ENCODE measurements at regions not wholly inside any gene's neighbourhood (a gene's known extent, or its start where the extent isn't known, plus 50 kb on each side); places are given as distances from the start of the nearest gene placed in this dataset.

DNA sequence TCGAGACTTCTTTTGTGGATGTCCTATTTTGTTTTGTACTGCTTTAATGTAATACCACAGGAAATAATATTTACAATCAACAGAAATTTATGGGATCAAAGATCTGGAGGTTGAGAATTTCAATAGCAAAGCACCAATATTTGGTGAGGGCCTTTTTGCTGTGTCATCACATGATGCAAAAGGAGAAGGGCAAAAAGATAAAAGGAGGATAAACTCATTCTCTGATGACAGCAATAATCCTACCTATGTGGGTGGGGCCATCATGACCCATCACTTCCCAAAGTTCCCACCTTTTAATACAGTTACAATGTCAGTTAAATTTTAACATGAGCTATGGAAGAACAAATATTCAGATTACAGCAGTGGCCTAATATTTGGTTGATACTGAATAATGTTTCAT is 832.9 kb downstream of the OTOL1 start:
- H2BK20ac ChIP-seq (ENCODE audit: low read depth, low read length, poor library complexity, severe bottlenecking) = no peak overlapping the region
- H2BK120ac ChIP-seq (ENCODE audit: low read depth, low read length, poor library complexity, severe bottlenecking) = no peak overlapping the region
- H2BK5ac ChIP-seq (ENCODE audit: insufficient read length, low read length) = no peak overlapping the region

More for the DNA sequence above, 832.9 kb downstream of the OTOL1 start:
- H3K4me1 ChIP-seq (ENCODE audit: insufficient read depth, low read length) = no peaks in the 10 kb centered on the region
- H3K79me2 ChIP-seq (ENCODE audit: insufficient read depth, low read length) = no peaks in the 10 kb centered on the region
- H3K27ac ChIP-seq (ENCODE audit: insufficient read length, low read depth, low read length) = no peak overlapping the region
- no peak overlapping the region for H2AFZ ChIP-seq (ENCODE audit: low read length)
- no peak overlapping the region for H2BK12ac ChIP-seq (ENCODE audit: insufficient read length, low read depth, low read length)
- Mint-ChIP-seq H3K4me3 (no peak overlapping the region), H3K4me1 (peaks cover 0 to 5% of the 10 kb centered on the region in 2 experiments; a peak in 1 of 4 replicates), H3K36me3 (ENCODE audit: insufficient read depth in 1 of 3, low read depth in 3 of 3) (peaks cover 9 to 13% (median 10%) of the 10 kb centered on the region in 3 experiments), H3K27me3 (ENCODE audit: low read depth) (no peaks in the 10 kb centered on the region), H3K9me3 (peaks cover 12 to 15% of the 10 kb centered on the region in 2 experiments), H3K27ac (no peak overlapping the region)
- no peak for DNase-seq
- H4K5ac ChIP-seq (ENCODE audit: insufficient read length, low read depth, low read length) = no peak overlapping the region
- TF ChIP-seq, protein P1, sequence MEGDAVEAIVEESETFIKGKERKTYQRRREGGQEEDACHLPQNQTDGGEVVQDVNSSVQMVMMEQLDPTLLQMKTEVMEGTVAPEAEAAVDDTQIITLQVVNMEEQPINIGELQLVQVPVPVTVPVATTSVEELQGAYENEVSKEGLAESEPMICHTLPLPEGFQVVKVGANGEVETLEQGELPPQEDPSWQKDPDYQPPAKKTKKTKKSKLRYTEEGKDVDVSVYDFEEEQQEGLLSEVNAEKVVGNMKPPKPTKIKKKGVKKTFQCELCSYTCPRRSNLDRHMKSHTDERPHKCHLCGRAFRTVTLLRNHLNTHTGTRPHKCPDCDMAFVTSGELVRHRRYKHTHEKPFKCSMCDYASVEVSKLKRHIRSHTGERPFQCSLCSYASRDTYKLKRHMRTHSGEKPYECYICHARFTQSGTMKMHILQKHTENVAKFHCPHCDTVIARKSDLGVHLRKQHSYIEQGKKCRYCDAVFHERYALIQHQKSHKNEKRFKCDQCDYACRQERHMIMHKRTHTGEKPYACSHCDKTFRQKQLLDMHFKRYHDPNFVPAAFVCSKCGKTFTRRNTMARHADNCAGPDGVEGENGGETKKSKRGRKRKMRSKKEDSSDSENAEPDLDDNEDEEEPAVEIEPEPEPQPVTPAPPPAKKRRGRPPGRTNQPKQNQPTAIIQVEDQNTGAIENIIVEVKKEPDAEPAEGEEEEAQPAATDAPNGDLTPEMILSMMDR (conservative IDR thresholded peaks at IDR 0.05) = no peak
- H3K23me2 ChIP-seq (ENCODE audit: insufficient read length, low read depth, low read length, poor library complexity, severe bottlenecking) = no peaks in the 10 kb centered on the region
- H3K9ac ChIP-seq (ENCODE audit: extremely low read depth, insufficient read length, low read length) = no peak overlapping the region
- no peak overlapping the region for H3K4ac ChIP-seq (ENCODE audit: low read depth, low read length)
- peaks cover under 1% of the 10 kb centered on the region for H3K9me3 ChIP-seq (ENCODE audit: control insufficient read depth, low read depth, low read length)
- no peaks in the 10 kb centered on the region for H3K27me3 ChIP-seq (ENCODE audit: insufficient read depth, low read length)
- no peak overlapping the region for H4K91ac ChIP-seq (ENCODE audit: insufficient read length, low read depth, low read length)
- H3K23ac ChIP-seq (ENCODE audit: insufficient read length, low read depth, low read length) = no peak overlapping the region
- H3K14ac ChIP-seq (ENCODE audit: insufficient read depth, low read length) = no peak overlapping the region
- H3T11ph ChIP-seq (ENCODE audit: low read length) = no peak overlapping the region
- H3K18ac ChIP-seq (ENCODE audit: insufficient read length, low read depth, low read length) = no peak overlapping the region
- no CpG with 5 or more reads among the region's 1 CpG for WGBS (ENCODE audit: extremely low coverage, insufficient read length, low lambda C conversion rate)
- no peak overlapping the region for H2AK5ac ChIP-seq (ENCODE audit: insufficient read length, low read length)
- no peak overlapping the region for H2BK15ac ChIP-seq (ENCODE audit: low read depth, low read length)
- no peak overlapping the region for H3K56ac ChIP-seq (ENCODE audit: insufficient read length, low read depth, low read length)
- H3K79me1 ChIP-seq (ENCODE audit: insufficient read depth, low read depth, low read length, poor library complexity, severe bottlenecking) = no peaks in the 10 kb centered on the region
- H4K8ac ChIP-seq (replicated peaks; ENCODE audit: insufficient read length, low read depth, low read length) = no peak overlapping the region
- H3K4me2 ChIP-seq (ENCODE audit: insufficient read depth, insufficient read length, low read length) = no peak overlapping the region
- no peaks in the 10 kb centered on the region for H4K20me1 ChIP-seq (ENCODE audit: control insufficient read depth, insufficient read depth, insufficient read length)

Measured in H9 (cell line).